Ishikawa (cell line): ENCODE measurements at regions not wholly inside any gene's neighbourhood (a gene's known extent, or its start where the extent isn't known, plus 50 kb on each side); places are given as distances from the start of the nearest gene placed in this dataset.

ENCODE experiments used
- CEBPB ChIP-seq: IDR thresholded peaks from 2 replicates; pipeline ENCODE4 v1.6.1; 2012
- CREB1 ChIP-seq: IDR thresholded peaks from 2 replicates; pipeline ENCODE4 v1.6.1; 2012; ENCODE audit warnings: low read depth
- EGR1 ChIP-seq: IDR thresholded peaks from 2 replicates; pipeline ENCODE4 v1.6.1; 2012
- EP300 ChIP-seq: IDR thresholded peaks from 2 replicates; pipeline ENCODE4 v1.6.1; 2012; ENCODE audit warnings: borderline replicate concordance
- FOXM1 ChIP-seq: IDR thresholded peaks from 2 replicates; pipeline ENCODE4 v1.6.1; 2012; ENCODE audit warnings: low read depth, borderline replicate concordance
- NFIC ChIP-seq: IDR thresholded peaks from 2 replicates; pipeline ENCODE4 v1.6.1; 2012
- RAD21 ChIP-seq: IDR thresholded peaks from 2 replicates; pipeline ENCODE4 v1.6.1; 2012; ENCODE audit warnings: low read depth
- TAF1 ChIP-seq: IDR thresholded peaks from 2 replicates; pipeline ENCODE4 v1.6.1; 2012; ENCODE audit warnings: low read depth, mild to moderate bottlenecking
- TCF12 ChIP-seq: IDR thresholded peaks from 2 replicates; pipeline ENCODE4 v1.6.1; 2012; ENCODE audit warnings: low read depth
- TEAD4 ChIP-seq: IDR thresholded peaks from 2 replicates; pipeline ENCODE4 v1.6.1; 2012
- YY1 ChIP-seq: IDR thresholded peaks from 2 replicates; pipeline ENCODE4 v1.6.1; 2012; ENCODE audit warnings: low read depth
- ZBTB7A ChIP-seq: IDR thresholded peaks from 2 replicates; pipeline ENCODE4 v1.6.1; 2012; ENCODE audit warnings: low read depth
- TF ChIP-seq, protein P1 (sequence below): IDR thresholded peaks from 2 replicates; pipeline ENCODE4 v1.6.1; 2012
- TF ChIP-seq, protein P2 (sequence below): IDR thresholded peaks from 2 replicates; pipeline ENCODE4 v1.6.1; 2012; ENCODE audit warnings: low read depth, mild to moderate bottlenecking
- TF ChIP-seq, protein P3 (sequence below): IDR thresholded peaks from 2 replicates; pipeline ENCODE4 v1.6.1; 2012

- TF ChIP-seq CEBPB (no peak), TEAD4 (no peak), NFIC (no peak), TCF12 (no peak), FOXM1 (no peak), ZBTB7A (no peak), EP300 (no peak), TAF1 (no peak), EGR1 (no peak), CREB1 (no peak)
- TF ChIP-seq, protein P1, sequence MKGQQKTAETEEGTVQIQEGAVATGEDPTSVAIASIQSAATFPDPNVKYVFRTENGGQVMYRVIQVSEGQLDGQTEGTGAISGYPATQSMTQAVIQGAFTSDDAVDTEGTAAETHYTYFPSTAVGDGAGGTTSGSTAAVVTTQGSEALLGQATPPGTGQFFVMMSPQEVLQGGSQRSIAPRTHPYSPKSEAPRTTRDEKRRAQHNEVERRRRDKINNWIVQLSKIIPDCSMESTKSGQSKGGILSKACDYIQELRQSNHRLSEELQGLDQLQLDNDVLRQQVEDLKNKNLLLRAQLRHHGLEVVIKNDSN: no peak
- TF ChIP-seq, protein P2, sequence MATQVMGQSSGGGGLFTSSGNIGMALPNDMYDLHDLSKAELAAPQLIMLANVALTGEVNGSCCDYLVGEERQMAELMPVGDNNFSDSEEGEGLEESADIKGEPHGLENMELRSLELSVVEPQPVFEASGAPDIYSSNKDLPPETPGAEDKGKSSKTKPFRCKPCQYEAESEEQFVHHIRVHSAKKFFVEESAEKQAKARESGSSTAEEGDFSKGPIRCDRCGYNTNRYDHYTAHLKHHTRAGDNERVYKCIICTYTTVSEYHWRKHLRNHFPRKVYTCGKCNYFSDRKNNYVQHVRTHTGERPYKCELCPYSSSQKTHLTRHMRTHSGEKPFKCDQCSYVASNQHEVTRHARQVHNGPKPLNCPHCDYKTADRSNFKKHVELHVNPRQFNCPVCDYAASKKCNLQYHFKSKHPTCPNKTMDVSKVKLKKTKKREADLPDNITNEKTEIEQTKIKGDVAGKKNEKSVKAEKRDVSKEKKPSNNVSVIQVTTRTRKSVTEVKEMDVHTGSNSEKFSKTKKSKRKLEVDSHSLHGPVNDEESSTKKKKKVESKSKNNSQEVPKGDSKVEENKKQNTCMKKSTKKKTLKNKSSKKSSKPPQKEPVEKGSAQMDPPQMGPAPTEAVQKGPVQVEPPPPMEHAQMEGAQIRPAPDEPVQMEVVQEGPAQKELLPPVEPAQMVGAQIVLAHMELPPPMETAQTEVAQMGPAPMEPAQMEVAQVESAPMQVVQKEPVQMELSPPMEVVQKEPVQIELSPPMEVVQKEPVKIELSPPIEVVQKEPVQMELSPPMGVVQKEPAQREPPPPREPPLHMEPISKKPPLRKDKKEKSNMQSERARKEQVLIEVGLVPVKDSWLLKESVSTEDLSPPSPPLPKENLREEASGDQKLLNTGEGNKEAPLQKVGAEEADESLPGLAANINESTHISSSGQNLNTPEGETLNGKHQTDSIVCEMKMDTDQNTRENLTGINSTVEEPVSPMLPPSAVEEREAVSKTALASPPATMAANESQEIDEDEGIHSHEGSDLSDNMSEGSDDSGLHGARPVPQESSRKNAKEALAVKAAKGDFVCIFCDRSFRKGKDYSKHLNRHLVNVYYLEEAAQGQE: no peak
- TF ChIP-seq, protein P3, sequence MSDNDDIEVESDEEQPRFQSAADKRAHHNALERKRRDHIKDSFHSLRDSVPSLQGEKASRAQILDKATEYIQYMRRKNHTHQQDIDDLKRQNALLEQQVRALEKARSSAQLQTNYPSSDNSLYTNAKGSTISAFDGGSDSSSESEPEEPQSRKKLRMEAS: no peak
Measured at GRCh38 chr20:11389186-11389585, 528.5 kb upstream of the BTBD3 start.

- no peak for TF ChIP-seq RAD21
Measured at GRCh38 chr20:11391591-11391990, 526.1 kb upstream of the BTBD3 start.

GRCh38 chr20:11394145-11394833 lies 523.4 kb upstream of the BTBD3 start:
- no peak for TF ChIP-seq RAD21
- no peak for TF ChIP-seq EGR1
- no peak for TF ChIP-seq ZBTB7A
- TF ChIP-seq YY1: no peak
- TF ChIP-seq, protein P1: no peak
- TF ChIP-seq CEBPB: no peak
- no peak for TF ChIP-seq EP300
- TF ChIP-seq TCF12: no peak
- TF ChIP-seq, protein P2: no peak
- no peak for TF ChIP-seq CREB1
- TF ChIP-seq, protein P3: no peak
- TF ChIP-seq NFIC: no peak
- TF ChIP-seq TAF1: no peak
- TF ChIP-seq FOXM1: no peak
- TF ChIP-seq TEAD4: no peak

DNA sequence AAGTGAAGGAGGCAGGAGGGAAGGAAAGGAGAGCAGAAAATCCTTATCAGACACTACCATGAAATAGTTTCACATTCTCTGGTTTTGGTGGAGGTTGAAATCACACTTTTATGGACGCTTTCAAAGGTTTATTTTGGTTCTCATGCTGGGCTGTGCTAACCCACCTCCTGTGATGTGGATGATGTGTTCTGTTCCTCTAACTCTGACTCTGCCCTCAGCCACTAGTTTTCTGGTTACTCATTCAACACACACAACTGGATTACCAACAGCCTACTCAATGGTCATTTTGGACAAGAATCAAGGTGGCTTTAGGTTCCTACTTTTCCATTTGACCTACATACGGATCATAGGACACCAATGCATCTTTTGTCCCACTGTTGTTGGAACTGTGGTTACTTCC lies 522.1 kb upstream of the BTBD3 start:
- TF ChIP-seq, protein P2: no peak
- TF ChIP-seq, protein P3: no peak
- TF ChIP-seq EGR1 (no peak), CREB1 (no peak), TAF1 (no peak), TEAD4 (no peak), CEBPB (no peak), RAD21 (no peak), EP300 (no peak), TCF12 (no peak), ZBTB7A (no peak)
- TF ChIP-seq, protein P1: no peak
